ENCODE measurements at regions not wholly inside any gene's neighbourhood (a gene's known extent, or its start where the extent isn't known, plus 50 kb on each side); places are given as distances from the start of the nearest gene placed in this dataset.

GRCh38 chr1:58988752-58989151 is 204.9 kb upstream of the JUN start:
- Histone ChIP-seq H3K27ac (ENCODE audit: low read depth, low read length) (no peak overlapping the region), H3K4me3 (ENCODE audit: low read depth, low read length) (no peak overlapping the region), H3K36me3 (ENCODE audit: control insufficient read depth, insufficient read depth, low read length) (no peaks in the 10 kb centered on the region), H3K27me3 (ENCODE audit: control insufficient read depth, insufficient read depth, low read length) (no peaks in the 10 kb centered on the region), H3K9me3 (ENCODE audit: control insufficient read depth, insufficient read depth, low read length) (no peaks in the 10 kb centered on the region), H3K4me1 (ENCODE audit: control insufficient read depth, insufficient read depth, low read length) (no peaks in the 10 kb centered on the region)
- no peak for DNase-seq (ENCODE audit: low read depth in 4 of 6, low spot score in 6 of 6)

GRCh38 chr1:58989845-58990244 is 206.0 kb upstream of the JUN start:
- no peaks in the 10 kb centered on the region for H3K36me3 ChIP-seq (ENCODE audit: control insufficient read depth, insufficient read depth, low read length)
- no peaks in the 10 kb centered on the region for H3K4me1 ChIP-seq (ENCODE audit: control insufficient read depth, insufficient read depth, low read length)
- no peak overlapping the region for H3K27ac ChIP-seq (ENCODE audit: low read depth, low read length)
- no CpG with 5 or more reads among the region's 2 CpGs for WGBS (ENCODE audit: insufficient coverage)
- no peak for DNase-seq (ENCODE audit: low read depth in 4 of 6, low spot score in 6 of 6)
- H3K9me3 ChIP-seq (ENCODE audit: control insufficient read depth, insufficient read depth, low read length) = no peaks in the 10 kb centered on the region
- no peak overlapping the region for H3K4me3 ChIP-seq (ENCODE audit: low read depth, low read length)
- H3K27me3 ChIP-seq (ENCODE audit: control insufficient read depth, insufficient read depth, low read length) = no peaks in the 10 kb centered on the region

- Histone ChIP-seq H3K27me3 (ENCODE audit: control insufficient read depth, insufficient read depth, low read length) (no peaks in the 10 kb centered on the region), H3K4me1 (ENCODE audit: control insufficient read depth, insufficient read depth, low read length) (no peaks in the 10 kb centered on the region), H3K27ac (ENCODE audit: low read depth, low read length) (no peak overlapping the region), H3K36me3 (ENCODE audit: control insufficient read depth, insufficient read depth, low read length) (no peaks in the 10 kb centered on the region), H3K4me3 (ENCODE audit: low read depth, low read length) (no peak overlapping the region), H3K9me3 (ENCODE audit: control insufficient read depth, insufficient read depth, low read length) (no peaks in the 10 kb centered on the region)
- no peak for DNase-seq (ENCODE audit: low read depth in 4 of 6, low spot score in 6 of 6)
- WGBS (ENCODE audit: insufficient coverage) = 79% methylated on average over 1 of the region's 1 CpG
Measured at GRCh38 chr1:58991305-58991704, 207.5 kb upstream of the JUN start.

- no peak for DNase-seq (ENCODE audit: low read depth in 4 of 6, low spot score in 6 of 6)
- Histone ChIP-seq H3K36me3 (ENCODE audit: control insufficient read depth, insufficient read depth, low read length) (no peaks in the 10 kb centered on the region), H3K27me3 (ENCODE audit: control insufficient read depth, insufficient read depth, low read length) (no peaks in the 10 kb centered on the region), H3K4me3 (ENCODE audit: low read depth, low read length) (no peak overlapping the region), H3K27ac (ENCODE audit: low read depth, low read length) (no peak overlapping the region), H3K4me1 (ENCODE audit: control insufficient read depth, insufficient read depth, low read length) (no peaks in the 10 kb centered on the region), H3K9me3 (ENCODE audit: control insufficient read depth, insufficient read depth, low read length) (no peaks in the 10 kb centered on the region)
- WGBS (ENCODE audit: insufficient coverage) = no CpG with 5 or more reads among the region's 2 CpGs
Measured at GRCh38 chr1:58992643-58993042, 208.8 kb upstream of the JUN start.

- no peak overlapping the region for H3K27ac ChIP-seq (ENCODE audit: low read depth, low read length)
- no peaks in the 10 kb centered on the region for H3K27me3 ChIP-seq (ENCODE audit: control insufficient read depth, insufficient read depth, low read length)
- DNase-seq (ENCODE audit: low read depth in 4 of 6, low spot score in 6 of 6) = no peak
- no peaks in the 10 kb centered on the region for H3K9me3 ChIP-seq (ENCODE audit: control insufficient read depth, insufficient read depth, low read length)
- no peaks in the 10 kb centered on the region for H3K36me3 ChIP-seq (ENCODE audit: control insufficient read depth, insufficient read depth, low read length)
- no peak overlapping the region for H3K4me3 ChIP-seq (ENCODE audit: low read depth, low read length)
- no peaks in the 10 kb centered on the region for H3K4me1 ChIP-seq (ENCODE audit: control insufficient read depth, insufficient read depth, low read length)
- WGBS (ENCODE audit: insufficient coverage) = 100% methylated on average over 2 of the region's 3 CpGs
Measured at GRCh38 chr1:58993403-58993802, 209.6 kb upstream of the JUN start.

- H3K27me3 ChIP-seq (ENCODE audit: control insufficient read depth, insufficient read depth, low read length) = no peaks in the 10 kb centered on the region
- peak in 1 of 6 donors; percentile 38 for DNase-seq (ENCODE audit: low read depth in 4 of 6, low spot score in 6 of 6)
- H3K36me3 ChIP-seq (ENCODE audit: control insufficient read depth, insufficient read depth, low read length) = no peaks in the 10 kb centered on the region
- peak overlapping the region; percentile 53 for H3K27ac ChIP-seq (ENCODE audit: low read depth, low read length)
- H3K9me3 ChIP-seq (ENCODE audit: control insufficient read depth, insufficient read depth, low read length) = no peaks in the 10 kb centered on the region
- no peaks in the 10 kb centered on the region for H3K4me1 ChIP-seq (ENCODE audit: control insufficient read depth, insufficient read depth, low read length)
- WGBS (ENCODE audit: insufficient coverage) = 67% methylated on average over 2 of the region's 2 CpGs
- no peak overlapping the region for H3K4me3 ChIP-seq (ENCODE audit: low read depth, low read length)
Measured at GRCh38 chr1:58994664-58995063, 210.8 kb upstream of the JUN start.

- WGBS (ENCODE audit: insufficient coverage) = no CpG with 5 or more reads among the region's 2 CpGs
- Histone ChIP-seq H3K36me3 (ENCODE audit: control insufficient read depth, insufficient read depth, low read length) (no peaks in the 10 kb centered on the region), H3K27me3 (ENCODE audit: control insufficient read depth, insufficient read depth, low read length) (no peaks in the 10 kb centered on the region), H3K4me3 (ENCODE audit: low read depth, low read length) (no peak overlapping the region), H3K27ac (ENCODE audit: low read depth, low read length) (no peak overlapping the region), H3K4me1 (ENCODE audit: control insufficient read depth, insufficient read depth, low read length) (no peaks in the 10 kb centered on the region), H3K9me3 (ENCODE audit: control insufficient read depth, insufficient read depth, low read length) (no peaks in the 10 kb centered on the region)
- DNase-seq (ENCODE audit: low read depth in 4 of 6, low spot score in 6 of 6) = peak in 1 of 6 donors; percentile 34
Measured at GRCh38 chr1:58996341-58997059, 212.7 kb upstream of the JUN start.

- Histone ChIP-seq H3K36me3 (ENCODE audit: control insufficient read depth, insufficient read depth, low read length) (no peaks in the 10 kb centered on the region), H3K27ac (ENCODE audit: low read depth, low read length) (no peak overlapping the region)
Measured at GRCh38 chr1:58997060-58997411, 213.2 kb upstream of the JUN start.

GRCh38 chr1:58997637-58998036 is 213.8 kb upstream of the JUN start:
- no CpG with 5 or more reads among the region's 1 CpG for WGBS (ENCODE audit: insufficient coverage)
- no peaks in the 10 kb centered on the region for H3K4me1 ChIP-seq (ENCODE audit: control insufficient read depth, insufficient read depth, low read length)
- H3K36me3 ChIP-seq (ENCODE audit: control insufficient read depth, insufficient read depth, low read length) = no peaks in the 10 kb centered on the region
- no peaks in the 10 kb centered on the region for H3K27me3 ChIP-seq (ENCODE audit: control insufficient read depth, insufficient read depth, low read length)
- no peak for DNase-seq (ENCODE audit: low read depth in 4 of 6, low spot score in 6 of 6)
- no peak overlapping the region for H3K4me3 ChIP-seq (ENCODE audit: low read depth, low read length)
- H3K9me3 ChIP-seq (ENCODE audit: control insufficient read depth, insufficient read depth, low read length) = no peaks in the 10 kb centered on the region
- peak overlapping the region; percentile 25 for H3K27ac ChIP-seq (ENCODE audit: low read depth, low read length)

More at GRCh38 chr1:58997060-58997411, 213.2 kb upstream of the JUN start:
- 71% methylated on average over 1 of the region's 1 CpG for WGBS (ENCODE audit: insufficient coverage)
- H3K27me3 ChIP-seq (ENCODE audit: control insufficient read depth, insufficient read depth, low read length) = no peaks in the 10 kb centered on the region
- no peak overlapping the region for H3K4me3 ChIP-seq (ENCODE audit: low read depth, low read length)
- DNase-seq (ENCODE audit: low read depth in 4 of 6, low spot score in 6 of 6) = no peak
- no peaks in the 10 kb centered on the region for H3K4me1 ChIP-seq (ENCODE audit: control insufficient read depth, insufficient read depth, low read length)
- no peaks in the 10 kb centered on the region for H3K9me3 ChIP-seq (ENCODE audit: control insufficient read depth, insufficient read depth, low read length)

GRCh38 chr1:58999676-59000075 is 215.8 kb upstream of the JUN start:
- WGBS (ENCODE audit: insufficient coverage) = 100% methylated on average over 4 of the region's 8 CpGs
- no peaks in the 10 kb centered on the region for H3K27me3 ChIP-seq (ENCODE audit: control insufficient read depth, insufficient read depth, low read length)
- H3K4me1 ChIP-seq (ENCODE audit: control insufficient read depth, insufficient read depth, low read length) = no peaks in the 10 kb centered on the region
- no peak for DNase-seq (ENCODE audit: low read depth in 4 of 6, low spot score in 6 of 6)
- H3K27ac ChIP-seq (ENCODE audit: low read depth, low read length) = no peak overlapping the region
- H3K4me3 ChIP-seq (ENCODE audit: low read depth, low read length) = no peak overlapping the region
- no peaks in the 10 kb centered on the region for H3K36me3 ChIP-seq (ENCODE audit: control insufficient read depth, insufficient read depth, low read length)
- no peaks in the 10 kb centered on the region for H3K9me3 ChIP-seq (ENCODE audit: control insufficient read depth, insufficient read depth, low read length)
